Islet precursor cell (in vitro differentiated cells): ENCODE measurements at regions not wholly inside any gene's neighbourhood (a gene's known extent, or its start where the extent isn't known, plus 50 kb on each side); places are given as distances from the start of the nearest gene placed in this dataset.
"Not testable (repeated sequence)": the region's sequence is repeated elsewhere in the genome, so short reads cannot be mapped to it uniquely, and the experiment has no call there.

ENCODE experiments used
- DNase-seq: peaks from one replicate; pipeline ENCODE4 v3.0.0-alpha.2; 2018

DNA sequence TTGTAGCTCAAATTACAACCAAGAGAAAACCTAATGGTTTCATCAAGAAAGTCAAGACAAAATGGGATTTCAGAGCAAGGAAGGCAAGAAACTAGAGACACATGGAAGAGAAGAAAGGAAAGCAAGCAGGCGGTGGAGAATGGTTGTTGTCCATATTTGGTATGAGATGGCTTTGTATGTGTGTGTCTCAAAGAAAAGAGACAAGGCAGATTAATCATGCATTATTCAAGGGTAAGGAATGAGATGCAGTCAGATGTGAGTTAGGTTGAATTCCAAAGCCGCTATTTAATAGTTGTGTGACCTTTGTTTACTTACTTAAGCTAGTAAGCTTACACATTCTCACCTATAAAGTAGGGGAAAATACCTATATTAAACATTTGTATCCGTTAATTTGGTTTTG is 1029.6 kb downstream of the CDH11 start:
- DNase-seq, result no peak

DNA sequence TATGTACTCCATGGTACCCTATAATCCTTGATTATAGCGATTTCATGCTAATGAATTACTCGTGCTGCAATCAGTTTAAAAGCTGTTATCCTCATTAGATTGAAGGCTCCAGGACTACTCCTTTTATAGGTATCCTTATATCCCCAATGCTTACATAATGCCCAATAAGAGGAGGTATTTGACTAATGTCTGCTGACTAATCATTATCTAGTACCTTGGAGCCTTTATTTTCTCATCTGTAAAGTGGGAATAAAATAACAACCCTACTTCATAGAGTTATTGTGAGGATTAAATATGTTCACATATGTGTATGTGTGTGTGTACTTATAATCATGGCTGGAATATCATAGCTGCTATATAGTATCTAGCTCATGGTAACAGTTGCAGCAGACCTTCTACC is 1031.5 kb downstream of the CDH11 start:
- no peak for DNase-seq

DNA sequence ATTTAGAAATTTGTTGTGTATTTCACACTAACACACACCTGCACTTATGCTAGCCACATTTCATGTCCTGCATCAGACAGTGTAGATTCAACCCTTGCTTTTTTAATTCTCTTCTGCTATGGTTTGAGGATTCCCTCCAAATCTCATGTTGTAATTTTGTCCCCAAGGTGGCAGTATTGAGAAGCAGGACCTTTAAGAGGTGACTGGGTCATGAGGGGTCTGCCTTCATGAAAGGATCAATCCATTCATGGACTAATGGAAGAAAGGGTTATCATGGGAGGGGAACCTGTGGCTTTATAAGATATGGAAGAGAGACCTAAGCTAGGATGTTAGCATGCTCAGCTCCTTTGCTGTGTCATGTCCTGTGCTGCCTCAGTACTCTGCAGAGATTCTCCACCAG is 1032.2 kb downstream of the CDH11 start:
- peak; percentile 44 for DNase-seq

DNA sequence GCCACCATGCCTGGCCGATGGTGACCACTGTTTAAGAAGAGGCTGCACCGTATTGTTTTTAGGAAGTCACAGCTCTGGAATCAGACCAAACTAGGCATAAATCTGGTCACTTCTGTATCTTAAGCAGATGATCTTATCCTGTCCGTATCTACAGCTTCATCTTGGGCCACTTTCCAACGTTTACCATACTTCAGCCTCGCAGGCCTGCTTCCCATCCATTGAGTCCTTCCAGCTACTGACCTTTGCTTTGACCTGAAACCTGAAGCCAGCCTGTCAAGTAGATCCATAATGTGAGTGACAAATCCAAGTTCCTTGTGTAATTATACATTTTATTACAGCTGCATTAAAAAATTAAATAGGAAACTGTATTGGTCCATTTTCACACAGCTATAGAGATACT is 1033.0 kb downstream of the CDH11 start:
- DNase-seq, result no peak

DNA sequence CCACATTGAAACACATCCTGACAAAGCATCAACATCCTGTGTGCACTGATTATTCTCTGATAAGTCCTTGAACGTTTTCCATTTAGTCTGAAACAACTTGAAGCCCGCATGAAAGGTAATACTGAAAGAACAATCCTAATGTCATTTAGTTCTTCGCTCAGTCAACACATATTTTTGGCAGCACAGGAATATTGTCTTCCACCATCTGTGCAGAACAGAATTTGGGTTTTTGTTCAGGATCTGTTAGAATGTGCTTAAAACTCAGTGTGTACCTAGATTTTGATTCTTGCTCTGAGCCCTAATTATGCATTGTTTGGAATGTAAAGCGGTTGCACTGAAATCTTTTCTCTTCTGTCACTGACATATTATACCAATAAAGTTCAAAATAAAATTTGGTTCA is 1036.6 kb downstream of the CDH11 start:
- DNase-seq, result no peak

DNA sequence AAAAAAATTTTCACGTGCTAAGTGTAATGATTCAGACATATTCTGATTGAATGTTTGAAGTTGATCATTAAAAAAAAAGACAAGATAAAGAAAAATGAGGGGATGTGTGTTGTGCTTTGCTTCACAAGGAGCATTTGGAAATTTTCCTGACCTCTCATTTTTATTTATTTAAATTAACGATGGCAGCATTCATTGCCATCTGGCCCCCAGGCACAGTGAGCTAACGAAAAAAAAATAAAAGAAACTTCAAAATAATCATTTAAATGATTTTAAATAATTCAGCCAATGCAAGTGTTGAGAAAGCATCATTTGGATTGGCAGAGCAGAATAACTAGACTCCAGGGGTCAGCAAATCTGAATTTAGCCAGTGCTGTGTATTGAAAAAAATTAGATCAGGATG is 1037.2 kb downstream of the CDH11 start:
- no peak for DNase-seq

DNA sequence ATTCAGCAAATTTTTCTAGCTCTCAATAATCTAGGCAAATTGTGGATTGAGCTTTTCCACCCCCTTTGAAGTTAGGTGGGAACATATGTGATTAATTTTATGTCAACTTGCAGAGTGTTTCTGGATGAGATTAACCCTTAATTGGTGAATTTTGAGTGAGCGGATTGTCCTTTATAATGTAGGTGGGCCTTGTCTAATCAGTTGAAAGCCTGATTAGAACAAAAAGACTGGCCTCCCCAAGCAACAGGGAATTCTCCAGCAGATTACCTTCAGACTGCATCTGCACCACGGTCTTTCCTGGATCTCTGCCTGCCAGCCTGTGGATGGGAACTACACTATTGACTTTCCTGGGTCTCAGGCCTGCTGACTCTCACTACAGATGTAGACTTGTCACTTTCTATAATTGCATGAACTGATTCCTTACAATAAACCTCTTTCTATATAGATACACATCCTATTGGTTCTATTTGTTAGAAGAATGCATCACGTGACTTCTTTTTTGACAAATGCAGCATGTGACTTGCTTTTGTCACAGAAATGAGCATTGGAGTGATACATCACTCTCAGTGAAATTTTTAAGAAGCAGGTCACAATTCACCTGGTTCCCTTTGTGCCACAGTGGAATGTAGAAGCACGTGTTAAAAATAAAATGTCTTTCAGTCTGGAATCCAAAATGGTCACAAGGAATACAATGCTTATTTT is 1038.3 kb downstream of the CDH11 start:
- no peak for DNase-seq

DNA sequence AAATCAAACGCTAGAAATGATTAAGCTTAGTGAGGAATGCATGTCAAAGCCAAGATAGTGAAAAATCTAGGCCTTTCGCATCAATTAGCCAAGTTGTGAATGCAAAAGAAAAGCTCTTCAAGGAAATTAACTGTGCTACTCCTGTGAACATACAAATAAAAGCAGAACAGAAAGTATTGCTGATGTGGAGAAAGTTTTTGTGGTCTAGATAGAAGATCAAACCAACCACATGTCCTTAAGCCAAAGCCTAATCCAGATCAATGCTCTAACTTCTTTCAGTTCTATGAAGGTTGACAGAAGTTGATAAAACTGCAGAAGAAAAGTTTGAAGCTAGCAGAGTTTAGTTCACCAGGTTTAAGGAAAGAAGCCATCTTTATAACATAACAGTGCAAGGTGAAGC is 1044.6 kb downstream of the CDH11 start:
- no peak for DNase-seq

DNA sequence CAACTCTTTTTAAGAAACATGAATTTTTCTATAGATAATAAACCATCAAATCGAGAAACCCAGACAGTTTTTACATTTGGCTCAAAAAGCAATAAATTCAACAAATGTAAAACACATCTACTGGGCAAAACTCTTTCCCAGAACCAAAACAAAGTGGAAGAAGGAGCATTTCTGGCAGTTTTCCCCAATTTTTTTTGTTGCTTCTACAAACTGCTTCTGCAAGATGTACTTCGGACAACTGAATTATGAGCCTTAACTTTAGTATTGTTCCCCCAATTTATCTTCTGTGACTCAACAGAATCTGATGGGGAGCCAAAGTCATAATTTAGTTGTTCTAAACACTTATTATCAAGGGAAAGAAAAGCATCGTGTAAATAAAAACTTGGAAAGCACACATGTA is 1047.2 kb downstream of the CDH11 start:
- DNase-seq, result no peak

DNA sequence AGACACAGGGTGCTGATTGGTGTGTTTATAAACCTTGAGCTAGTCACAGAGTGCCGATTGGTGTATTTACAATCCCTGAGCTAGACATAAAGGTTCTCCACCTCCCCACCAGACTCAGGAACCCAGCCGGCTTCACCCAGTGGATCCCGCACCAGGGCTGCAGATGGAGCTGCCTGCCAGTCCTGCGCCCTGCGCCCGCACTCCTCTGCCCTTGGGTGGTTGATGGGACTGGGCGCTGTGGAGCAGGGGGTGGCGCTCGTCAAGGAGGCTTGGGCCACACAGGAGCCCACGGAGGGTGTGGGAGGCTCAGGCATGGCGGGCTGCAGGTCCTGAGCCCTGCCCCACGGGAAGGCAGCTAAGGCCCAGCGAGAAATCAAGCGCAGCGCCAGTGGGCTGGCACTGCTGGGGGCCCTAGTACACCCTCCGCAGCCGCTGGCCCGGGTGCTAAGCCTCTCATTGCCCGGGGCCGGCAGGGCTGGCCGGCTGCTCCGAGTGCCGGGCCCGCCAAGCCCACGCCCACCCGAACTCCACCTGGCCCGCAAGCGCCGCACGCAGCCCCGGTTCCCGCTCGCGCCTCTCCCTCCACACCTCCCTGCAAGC is 1049.6 kb downstream of the CDH11 start:
- not testable (repeated sequence) for DNase-seq

DNA sequence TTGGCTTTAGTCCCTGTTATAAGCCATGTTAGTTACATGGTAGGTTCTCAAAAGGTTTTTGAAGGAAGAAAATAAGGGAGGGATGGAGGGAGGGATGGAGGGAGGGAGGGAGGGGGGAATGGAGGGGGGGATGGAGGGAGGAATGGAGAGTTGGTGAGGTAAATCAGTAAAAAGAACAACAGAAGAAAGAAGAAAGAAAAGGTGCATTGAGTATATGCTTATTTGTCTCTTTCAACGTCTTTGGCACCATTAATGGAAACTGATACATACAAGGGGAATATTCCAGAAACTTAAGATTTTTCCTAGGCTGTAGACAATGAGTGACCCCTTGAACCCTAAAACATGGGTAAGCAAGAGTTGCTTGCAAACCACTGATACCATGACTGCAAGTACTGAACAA is 1056.3 kb downstream of the CDH11 start:
- no peak for DNase-seq

DNA sequence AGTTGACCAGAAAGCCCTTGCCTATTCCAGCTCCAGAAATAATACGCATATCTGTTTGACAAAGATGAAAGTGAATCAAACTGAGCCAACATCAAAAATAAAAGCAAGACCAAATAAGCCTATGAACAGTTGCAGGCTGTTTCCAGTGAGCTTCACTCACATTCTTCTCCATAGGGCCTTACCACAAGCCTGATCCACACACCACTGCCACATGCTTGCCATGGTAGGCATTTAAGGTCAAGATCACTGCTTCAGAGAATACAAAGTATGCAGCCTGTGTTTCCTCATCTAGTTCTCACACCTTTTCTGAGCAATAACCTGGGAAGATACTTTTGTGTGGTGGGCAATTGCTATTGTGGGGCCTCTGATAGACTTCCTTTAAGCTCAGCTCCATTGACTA is 1060.2 kb downstream of the CDH11 start:
- DNase-seq, result no peak

DNA sequence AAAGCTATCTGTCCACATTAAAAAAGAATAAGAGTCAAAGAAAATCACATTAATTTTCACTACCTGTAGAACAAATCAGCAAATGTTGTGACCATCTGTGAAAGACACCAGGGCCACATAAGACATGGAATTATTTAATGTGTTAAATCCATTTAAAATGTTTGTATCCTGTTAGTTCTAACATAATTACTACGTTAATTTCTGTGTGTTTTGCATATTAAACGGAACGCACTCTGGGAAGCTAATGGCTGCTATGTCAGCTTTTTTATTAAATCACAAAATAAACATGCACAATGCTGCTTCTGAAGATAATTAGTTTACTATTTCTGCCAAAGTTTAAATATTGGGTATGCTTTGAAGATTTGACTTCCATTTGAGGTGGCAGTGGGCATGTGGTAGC is 1061.2 kb downstream of the CDH11 start:
- no peak for DNase-seq

DNA sequence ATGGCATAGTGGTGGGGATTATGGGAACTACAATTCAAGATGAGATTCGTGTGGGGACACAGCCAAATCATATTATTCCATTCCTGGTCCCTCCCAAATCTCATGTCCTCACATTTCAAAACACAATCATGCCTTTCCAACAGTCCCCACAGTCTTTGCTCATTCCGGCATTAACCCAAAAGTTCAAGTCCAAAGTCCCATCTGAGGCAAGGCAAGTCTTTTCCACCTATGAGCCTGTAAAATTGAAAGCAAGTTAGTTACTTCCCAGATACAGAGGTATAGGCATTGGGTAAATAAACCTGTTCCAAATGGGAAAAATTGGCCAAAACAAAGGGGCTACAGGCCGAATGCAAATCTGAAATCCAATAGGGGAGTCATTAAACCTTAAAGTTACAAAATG is 1063.2 kb downstream of the CDH11 start:
- DNase-seq, result no peak

DNA sequence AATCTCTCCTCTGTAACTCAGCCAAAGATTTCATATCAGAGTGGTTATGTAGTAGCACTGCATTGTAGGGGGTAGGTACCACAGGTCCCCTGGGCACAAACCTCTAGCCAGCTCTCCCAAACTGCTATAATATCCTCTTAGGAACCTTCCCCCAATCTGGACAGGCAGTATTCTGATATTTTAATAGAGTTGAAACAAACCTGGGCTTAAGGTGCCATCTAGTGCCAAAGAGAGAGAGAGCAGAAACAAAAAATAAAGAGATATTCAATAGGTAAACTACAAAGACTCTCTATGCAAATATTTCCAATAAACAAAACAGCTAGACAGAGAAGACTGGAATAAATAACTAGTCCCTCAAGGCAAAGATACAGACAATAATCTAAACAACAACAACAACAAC is 1070.0 kb downstream of the CDH11 start:
- no peak for DNase-seq

DNA sequence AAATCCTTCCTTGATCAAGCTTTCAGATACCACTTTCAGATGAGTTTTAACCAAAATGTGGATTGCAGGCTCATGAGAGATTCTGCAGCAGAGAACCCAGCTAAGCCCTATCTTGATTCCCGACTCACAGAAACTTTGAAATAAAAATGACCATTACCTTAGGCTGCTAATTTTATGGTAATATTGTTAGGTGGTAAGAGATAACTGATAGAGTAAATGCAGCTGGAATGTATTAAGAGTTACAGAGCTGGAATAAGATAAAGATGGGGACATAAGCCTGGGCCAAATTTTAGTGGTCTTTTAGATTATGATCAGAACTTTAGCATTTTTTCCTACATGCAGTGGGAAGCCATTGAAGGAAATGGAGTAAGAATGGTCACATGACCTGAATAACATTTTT is 1074.0 kb downstream of the CDH11 start:
- no peak for DNase-seq

DNA sequence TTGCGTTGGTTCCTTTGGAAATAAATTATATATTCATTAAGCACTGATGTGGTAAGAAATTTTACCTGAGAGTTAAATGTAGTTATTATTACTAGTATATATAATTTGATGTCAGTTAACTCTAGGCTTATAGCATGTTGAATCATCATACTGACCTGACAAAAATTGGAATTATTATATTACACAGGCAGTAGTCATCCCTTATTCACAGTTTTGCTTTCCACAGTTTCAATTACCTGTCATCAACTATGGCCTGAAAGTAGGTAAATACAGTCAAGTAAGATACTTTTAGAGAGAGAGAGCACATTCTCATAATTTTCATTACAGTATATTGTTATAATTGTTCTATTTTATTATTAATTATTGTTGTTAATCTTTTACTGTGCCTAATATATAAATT is 1074.7 kb downstream of the CDH11 start:
- no peak for DNase-seq

DNA sequence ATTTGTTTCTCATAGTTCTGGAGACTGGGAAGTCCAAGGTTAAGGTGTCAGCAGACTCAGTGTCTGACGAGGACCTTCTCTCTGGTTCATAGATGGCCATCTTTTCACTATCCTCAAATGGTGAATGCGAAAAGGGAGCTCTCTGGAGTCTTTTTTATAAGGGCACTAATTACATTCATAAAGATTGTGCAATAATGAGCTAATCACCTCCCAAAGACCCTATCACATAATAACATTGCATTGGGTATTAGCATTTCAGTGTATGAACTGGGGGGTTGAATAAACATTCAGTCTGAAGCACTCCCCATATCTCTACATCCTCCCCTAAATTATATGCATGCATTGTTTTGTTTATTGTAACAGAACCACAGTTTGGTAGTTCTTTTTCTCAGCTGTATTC is 1086.5 kb downstream of the CDH11 start:
- no peak for DNase-seq

DNA sequence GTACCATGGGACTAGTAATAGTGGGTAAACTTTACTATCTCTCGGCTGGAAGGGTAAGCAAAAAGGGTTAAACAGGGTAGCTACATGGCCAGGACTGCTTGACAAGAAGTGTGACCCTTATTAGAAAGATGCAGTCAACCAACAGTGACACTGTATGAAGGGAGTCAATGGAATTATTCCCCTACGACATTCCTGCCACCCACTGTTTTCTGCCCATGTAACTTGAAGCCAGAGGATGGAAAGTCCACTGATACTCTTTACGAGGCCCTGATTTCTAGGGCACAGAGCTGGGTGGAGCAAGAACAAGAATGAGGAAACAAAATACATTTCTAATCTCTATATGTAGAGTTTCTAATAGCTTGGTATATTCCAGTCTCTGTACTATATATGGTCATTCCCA is 1102.5 kb downstream of the CDH11 start:
- DNase-seq, result no peak

DNA sequence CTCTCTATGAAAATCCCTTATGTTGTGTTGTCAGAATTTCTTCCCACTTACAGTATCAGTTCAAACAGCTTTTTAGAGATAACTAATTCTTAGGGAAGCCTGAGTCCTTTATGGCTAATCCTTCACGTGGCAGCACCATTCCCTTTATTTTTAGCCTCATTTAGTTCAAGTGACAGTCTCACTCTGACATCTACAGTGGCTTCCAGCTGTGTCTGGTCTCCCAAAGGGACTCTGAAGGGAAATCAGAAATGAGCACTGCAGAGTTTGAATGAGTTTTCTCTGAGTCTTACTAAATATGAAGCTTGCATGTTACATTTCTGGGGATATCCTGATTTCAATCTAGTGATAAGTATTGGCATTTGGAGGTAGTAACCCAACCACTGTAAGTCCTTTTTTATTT is 1104.1 kb downstream of the CDH11 start:
- no peak for DNase-seq

DNA sequence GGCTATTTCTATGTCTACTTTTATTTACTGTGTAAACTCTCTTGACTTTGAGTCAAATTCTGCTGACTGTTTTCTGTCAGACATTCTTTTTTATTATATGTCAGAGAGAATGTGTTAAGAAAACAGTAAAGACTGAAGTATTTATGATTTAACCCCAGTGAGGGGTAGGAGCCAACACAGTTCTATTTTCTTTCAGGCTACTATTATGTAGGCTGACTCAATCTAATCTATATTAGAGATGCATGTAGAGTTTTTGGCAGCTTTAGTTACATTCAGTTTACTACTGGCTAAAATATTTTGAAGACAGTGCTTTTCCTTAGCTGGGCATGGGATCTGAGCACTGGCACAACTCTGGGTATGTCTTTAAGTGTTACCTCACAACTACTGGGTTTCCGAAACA is 1108.0 kb downstream of the CDH11 start:
- no peak for DNase-seq

DNA sequence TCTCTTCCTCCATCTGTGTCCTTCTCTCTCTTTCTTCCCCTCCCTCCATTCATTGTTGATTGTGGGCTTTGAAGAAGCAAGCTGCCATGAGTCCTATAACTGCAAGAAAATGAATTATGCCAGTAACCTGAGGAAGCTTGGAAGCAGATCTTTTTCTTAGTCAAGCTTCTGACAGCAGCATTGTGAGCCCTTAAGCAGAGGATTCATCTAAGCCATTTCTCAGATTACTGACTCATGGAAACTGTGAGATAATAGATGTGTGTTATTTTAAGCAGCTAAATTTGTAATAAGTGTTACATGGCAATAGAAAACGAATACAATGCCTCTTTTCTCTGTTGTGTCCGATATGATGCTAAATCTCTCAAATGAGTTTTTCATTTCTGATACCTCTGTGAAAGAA is 1109.7 kb downstream of the CDH11 start:
- DNase-seq, result no peak

DNA sequence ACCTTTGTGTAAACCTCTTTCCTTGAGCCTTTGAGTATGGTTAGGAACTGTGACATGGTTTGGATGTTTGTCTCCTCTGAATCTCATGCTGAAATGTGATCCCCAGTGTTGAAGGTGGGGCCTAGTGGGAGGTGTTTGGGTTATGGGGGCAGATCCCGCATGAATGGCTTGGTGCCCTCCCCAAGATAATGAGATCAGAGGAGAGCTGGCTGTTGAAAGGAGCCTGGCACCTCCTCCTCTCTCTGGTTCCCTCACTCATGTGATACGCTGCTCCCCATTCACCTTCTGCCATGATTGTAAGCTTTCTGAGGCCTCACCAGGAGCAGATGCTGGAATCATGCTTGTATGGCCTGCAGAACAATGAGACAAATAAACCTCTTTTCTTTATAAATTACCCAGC is 1110.2 kb downstream of the CDH11 start:
- no peak for DNase-seq

DNA sequence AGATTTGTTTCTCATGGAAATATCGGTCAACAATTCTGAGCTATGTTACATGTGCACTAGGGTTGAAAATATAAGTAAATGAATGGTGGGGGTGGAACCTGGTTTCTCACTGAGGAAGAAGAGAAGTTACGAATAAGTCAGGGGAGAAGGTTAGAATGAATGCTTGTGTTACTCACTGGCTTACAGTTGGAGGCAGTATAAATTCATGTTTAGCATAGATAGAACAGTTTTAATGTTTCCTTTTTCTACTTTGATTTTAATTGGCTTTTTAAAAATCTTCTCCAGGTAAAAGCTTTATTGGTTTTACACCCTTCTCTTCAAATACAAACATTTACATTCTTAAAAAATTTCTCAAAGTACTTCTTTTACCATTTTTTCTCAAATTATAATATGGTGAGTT is 1113.7 kb downstream of the CDH11 start:
- DNase-seq, result no peak

DNA sequence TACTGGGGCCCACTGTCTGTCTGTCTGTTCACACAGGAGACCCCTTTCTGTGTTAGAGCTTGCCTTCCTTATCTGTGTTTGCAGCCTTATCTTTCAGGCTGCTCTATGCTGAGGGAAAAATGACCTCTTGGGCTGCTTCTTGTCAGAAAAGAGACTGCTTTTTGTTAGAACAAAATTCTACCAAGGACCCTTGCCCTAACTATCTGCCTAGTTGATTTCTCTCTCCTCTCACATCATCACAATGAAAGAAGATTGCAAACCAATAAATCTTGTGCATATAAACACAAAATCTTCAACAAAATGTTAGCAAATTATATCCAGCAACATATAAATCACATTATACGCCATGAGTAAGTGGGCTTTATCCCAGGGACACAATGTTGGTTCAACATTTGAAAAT is 1117.7 kb downstream of the CDH11 start:
- DNase-seq, result no peak
